ENCODE measurements at regions not wholly inside any gene's neighbourhood (a gene's known extent, or its start where the extent isn't known, plus 50 kb on each side); places are given as distances from the start of the nearest gene placed in this dataset.

DNA sequence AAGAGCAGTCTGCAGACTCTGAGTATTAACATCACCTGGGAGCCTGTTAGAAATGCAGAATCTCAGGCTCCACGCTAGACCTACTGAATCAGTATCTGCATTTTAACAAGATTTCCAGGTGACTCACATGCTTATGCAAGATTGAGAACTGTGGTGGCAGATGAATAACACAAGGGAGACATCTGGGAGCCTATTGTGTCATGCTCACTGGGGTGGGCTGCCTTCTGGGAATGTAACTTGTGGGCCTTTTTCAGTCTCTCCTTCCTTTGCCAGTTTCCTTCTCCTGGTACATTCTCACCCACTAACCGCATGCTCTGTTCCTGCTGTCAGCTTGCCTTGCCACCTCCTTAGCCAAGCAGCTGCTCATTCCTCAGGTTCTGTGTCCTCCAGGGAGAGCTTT, 176.6 kb upstream of the C9orf72 start:
- no peak for DNase-seq (ENCODE audit: low read depth in 2 of 2)

DNA sequence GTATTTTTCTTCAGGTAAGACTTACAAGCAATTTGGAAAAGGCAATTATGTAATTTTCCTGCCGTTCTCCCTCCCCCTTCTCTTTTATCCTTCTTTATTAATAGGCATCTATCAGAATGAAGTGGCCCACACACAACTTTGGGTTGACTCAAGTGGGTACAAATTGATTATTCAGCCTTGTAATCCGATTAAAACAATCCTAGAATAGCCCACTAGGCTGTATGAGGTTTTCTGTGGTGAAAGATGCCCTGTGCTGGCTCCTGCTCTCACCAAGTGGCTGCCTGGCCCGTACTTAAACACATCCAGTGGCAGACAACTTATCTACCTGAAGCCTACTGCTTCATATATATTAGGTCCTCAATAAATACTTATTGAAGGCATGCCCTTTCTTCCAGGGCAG, 177.3 kb upstream of the C9orf72 start:
- no peak for DNase-seq (ENCODE audit: low read depth in 2 of 2)

DNA sequence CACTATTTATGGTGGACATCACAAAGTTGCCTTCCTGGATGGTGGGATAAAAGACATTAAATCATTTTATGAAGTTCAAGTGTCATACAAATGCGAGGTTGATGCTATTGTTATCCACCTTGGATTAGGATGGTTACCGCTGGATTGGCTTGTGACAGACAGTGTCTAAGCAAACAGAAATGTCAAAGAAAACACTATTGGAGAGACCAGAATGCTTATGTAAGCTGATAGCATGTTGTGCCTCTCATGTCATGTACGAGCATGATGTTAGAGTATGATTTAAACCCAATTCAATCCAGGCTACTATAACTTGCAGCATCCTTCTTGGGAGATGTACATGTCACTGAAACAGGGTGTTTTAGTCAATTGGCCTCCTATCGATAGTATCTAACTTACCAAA, 178.8 kb upstream of the C9orf72 start:
- no peak for DNase-seq (ENCODE audit: low read depth in 2 of 2)

DNA sequence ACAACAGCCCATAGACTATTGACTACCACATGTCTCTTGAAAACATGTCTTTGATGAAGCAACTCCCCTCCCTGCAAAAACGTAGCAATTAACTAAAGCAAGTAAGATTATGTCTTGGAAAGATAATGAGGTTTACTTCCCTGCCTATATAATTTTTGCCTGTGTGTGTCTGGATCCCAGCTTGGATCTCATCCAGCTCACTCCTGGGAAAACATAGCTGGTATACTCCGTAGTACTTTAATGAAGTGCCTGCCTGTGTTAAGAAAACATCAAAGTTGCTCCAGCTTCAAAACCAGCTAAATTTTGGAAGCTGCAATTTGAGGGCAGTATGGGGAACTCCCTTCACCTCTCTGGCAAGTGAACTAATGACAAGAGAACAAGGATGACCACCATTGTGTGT, 182.6 kb upstream of the C9orf72 start:
- DNase-seq (ENCODE audit: low read depth in 2 of 2), result no peak

DNA sequence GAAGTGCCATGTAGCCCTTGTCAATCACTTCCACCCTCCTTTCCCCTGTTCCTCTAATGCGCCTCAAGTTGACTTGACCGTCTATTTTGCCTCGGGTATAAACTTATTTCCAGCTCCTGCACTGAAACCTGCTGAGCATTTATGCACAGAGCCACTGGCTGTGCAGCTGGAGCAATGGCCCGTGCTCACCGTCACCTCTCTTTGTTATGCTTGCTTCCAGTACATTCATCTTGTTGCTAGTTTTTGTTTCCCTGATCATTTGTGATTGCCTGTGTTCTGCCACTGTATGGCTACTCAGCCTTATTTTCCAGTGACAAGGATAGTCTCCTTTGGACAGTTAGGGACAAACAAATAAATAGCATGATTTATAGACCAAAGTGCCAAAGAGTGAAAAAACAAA, 183.1 kb upstream of the C9orf72 start:
- no peak for DNase-seq (ENCODE audit: low read depth in 2 of 2)

DNA sequence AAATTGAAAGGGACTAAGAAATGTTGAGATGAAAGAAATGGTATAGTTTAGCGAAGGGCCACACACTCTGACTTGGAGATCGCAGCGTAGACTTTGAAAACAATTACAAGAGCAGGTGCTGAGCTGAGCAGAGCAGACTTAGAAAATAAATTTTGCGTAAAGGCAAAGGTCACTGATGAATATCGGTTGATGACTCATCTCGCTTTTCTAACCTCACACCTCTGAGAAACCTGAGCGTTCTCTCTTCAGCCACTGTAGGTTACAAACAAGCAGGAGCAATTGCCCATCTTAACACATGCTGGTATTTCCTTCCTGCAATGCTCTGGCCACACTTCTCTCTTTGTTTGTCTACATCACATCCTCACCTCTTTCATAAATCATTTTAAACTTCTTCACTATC, 190.6 kb upstream of the C9orf72 start:
- DNase-seq (ENCODE audit: low read depth in 2 of 2), result no peak

DNA sequence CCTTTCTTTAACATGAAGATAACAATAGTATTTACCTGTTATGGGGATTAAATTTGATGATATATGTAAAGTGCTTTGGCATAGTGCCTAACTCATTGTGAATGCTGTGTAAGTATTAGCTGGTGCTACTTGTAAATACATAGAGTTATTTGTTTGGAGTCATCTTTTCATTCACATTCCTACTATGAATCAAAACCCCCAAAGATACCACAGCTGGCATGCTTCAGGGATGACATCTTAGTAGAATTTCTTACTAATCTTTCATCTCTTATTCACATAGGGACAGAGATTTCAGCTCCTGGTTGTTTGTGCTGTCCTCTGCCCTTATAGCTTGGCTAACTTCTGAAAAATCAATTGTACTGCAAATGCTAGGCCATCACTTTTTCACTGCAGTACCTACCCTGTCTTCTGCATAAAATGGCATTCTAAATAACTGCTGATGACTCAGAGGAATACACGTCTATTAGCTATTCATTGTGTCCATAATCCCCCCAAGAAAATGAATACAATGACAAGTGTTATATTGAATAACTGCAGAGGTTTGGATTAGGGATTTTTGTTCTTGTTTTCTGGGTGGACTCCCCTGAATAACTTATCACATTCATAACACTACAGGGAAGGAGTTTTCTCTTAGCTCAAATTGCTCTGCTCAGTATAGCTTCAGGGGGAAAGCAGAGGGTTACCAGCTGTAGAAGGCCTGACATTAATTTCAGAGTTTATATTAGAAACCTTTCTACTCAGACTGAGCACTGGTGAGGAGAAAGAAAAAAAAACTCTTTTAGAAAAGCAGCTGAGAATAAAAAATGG, 192.2 kb upstream of the C9orf72 start:
- no peak for DNase-seq (ENCODE audit: low read depth in 2 of 2)

DNA sequence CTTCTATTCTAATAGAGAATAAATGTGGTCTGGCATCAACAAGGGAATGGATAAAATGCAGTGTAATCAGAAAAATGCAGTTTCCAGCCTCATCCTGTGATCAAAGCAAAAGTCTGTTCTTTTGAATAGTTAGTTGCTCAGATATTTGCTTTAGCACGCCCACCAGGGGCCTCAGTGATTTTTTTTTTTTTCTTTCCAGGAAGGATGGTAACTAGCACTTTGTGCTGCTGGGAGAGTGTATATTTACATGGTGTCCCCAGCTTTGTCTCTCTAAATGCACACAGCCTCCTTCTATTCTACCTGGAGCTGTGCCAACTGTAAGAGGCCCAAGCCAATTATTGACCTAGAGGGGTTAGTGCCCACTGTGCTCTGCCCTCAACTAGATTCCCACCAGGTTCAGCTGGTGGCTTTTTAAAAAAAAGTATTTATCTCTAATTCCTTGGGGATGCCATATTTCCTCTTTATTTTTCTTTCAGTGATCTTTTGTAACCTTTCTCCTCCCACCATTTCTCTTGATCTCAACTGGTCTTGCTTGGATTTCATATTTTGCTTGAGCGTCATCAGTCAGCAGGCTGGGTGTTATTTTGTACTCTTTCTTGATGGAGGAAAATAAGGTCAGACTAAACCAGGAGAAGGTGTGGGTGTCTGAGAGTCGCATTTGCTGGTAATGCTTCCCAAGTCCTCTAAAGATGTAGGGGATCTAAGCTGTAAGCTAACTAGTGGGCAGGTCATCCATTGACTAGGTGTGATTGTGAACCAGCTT, 193.0 kb upstream of the C9orf72 start:
- no peak for DNase-seq (ENCODE audit: low read depth in 2 of 2)

DNA sequence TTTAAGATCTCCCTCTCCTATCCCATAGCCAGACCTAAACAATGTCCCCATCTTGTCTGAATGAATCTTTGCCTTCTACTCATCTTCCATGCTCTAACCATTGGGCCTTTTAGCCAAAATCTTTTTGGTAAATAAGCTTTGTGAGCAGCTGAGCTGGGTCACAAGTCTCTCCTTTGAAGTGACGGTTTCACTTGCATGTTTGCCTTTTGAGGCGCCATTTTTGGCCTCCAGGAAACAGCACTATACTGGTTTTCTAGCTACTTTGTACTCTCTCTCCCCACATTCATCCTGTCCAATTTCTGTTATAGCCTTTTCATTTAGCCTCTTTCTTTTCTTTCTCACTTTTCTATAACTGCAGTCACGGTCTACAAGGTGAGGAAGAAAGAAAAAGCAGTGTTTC, 195.5 kb upstream of the C9orf72 start:
- DNase-seq (ENCODE audit: low read depth in 2 of 2), result no peak

DNA sequence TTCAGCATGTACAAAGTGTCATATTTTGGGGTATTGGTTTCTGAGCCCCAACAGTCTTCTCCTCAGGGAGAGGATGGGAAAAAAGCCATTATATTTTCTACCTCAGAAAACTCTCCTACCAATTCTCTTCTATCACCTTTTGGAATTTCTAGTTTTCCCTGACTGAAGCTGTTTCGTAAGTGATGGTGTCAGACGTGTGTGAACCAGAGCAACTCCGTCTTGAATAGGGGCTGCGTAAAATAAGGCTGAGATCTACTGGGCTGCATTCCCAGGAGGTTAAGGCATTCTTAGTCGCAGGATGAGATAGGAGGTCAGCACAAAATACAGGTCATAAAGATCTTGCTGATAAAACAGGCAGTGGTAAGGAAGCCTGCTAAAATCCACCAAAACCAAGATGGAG, 197.3 kb upstream of the C9orf72 start:
- no peak for DNase-seq (ENCODE audit: low read depth in 2 of 2)

DNA sequence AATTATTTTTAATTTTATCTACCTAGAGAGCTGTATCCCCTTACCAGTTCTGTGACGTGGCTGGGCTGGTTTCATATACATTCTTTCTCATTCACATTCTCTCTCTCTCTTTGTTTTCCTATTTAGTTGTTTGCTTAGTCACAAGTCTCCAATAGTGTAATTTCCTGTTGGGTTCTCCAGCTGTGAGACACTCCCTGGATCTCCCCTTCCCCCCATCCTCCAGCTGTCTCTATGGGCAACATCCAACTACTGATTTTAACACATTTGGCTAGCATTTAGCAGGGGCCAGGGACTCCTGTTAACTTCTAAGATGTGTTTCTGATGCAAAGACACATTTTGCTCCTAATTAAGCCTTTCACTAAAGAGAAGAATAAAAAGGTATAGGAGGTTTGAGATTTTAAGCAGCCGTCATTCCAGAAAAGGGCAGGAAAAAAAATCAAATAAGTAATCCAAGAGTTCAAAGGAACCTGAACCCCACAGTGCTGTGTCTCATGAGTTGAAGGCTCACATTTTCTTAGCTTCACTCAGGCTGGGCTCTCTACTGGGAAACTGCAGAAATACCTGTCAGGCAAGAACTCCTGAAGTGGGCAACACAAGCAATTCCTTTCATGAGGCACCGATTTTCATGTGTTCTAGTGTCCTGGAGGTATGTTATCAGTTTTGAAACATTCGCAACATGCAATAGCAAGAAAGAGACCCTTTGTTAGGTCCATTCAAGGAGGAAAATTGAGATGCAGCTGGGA, 198.7 kb upstream of the C9orf72 start:
- no peak for DNase-seq (ENCODE audit: low read depth in 2 of 2)

DNA sequence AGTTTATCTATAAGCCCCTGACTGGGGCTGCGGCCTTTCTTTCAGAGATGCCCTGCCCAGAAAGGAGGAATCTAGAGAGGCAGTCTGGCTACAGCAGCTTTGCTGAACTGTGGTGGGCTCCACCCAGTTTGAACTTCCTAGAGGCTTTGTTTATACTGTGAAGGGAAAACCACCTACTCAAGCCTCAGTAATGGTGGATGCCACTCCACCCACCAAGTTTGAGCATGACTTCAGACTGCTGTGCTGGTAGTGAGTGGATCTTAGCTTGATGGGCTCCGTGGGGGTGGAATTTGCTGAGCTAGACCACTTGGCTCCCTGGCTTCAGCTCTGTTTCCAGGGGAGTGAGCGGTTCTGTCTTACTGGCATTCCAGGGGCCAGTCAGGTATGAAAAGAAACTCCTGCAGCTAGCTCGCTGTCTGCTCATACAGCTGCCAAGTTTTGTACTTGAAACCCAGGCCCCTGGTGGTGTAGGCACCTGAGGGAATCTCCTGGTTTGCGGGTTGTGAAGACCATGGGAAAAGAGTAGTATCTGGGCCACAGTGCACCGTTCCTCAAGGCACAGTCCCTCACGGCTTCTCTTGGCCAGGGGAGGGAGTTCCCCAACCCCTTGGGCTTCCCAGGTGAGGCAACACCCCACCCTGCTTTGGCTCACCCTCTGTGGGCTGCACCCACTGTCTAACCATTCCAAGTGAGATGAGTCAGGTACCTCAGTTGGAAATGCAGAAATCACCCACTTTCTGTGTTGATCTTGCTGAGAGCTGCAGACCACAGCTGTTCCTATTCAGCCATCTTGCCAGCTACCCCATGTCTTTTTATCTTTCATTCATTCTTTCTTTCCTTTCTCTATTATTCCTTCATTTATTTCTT, 211.8 kb upstream of the C9orf72 start:
- peak; percentile 17 to 27 for DNase-seq (ENCODE audit: low read depth in 2 of 2)

DNA sequence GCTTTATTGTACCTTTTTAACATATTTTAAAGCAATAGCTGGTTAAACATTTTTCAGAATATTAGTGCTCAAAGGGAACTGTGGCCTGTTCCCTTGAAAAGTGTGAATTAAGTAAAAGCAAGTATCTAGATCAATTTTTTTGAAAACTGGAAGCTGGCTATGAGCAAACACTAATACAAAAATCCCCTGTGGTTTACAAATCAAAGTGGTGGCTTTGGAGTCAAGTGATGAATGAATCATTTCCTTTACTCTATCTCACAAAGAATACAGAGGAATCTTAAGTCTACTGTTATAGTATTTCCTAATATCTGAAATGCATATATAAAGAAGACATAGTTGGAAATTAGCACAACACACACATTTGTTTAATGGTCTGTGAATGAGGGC, 212.4 kb upstream of the C9orf72 start:
- DNase-seq (ENCODE audit: low read depth in 2 of 2), result no peak

DNA sequence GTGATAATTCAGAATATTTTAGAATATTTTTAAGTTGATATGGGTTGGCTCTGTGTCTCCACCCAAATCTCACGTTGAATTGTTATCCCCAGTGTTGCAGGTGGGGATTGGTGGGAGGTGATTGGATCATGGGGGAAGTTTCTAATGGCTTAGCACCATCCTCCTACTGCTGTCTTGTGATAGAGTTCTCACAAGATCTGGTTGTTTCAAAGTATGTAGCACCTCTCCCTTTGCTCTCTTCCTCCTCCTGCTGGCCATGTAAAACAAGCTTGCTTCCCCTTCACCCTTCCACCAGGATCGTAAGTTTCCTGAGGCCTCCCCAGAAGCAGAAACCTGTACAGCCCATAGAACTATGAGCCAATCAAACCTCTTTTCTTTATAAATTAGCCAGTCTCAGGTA, 214.6 kb upstream of the C9orf72 start:
- DNase-seq (ENCODE audit: low read depth in 2 of 2), result no peak

DNA sequence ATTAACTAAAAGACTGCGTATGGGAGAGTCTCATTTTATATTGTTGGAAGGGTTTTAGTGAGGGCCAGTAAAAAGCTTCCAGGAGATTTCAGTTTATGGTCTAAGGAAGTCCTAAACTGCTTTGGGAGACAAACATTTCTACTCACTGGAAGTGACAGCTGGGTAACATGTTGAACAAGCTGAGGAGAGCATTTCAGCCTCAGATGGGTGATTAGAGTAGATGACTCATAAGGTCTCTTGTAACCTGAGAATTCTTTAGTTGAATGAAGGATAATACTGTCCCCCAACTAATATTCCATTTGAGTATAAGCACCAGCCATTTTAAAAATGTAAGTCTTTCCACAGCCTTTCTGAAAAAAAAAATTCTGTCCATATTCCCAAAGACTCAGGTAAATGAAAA, 218.0 kb upstream of the C9orf72 start:
- no peak for DNase-seq (ENCODE audit: low read depth in 2 of 2)

DNA sequence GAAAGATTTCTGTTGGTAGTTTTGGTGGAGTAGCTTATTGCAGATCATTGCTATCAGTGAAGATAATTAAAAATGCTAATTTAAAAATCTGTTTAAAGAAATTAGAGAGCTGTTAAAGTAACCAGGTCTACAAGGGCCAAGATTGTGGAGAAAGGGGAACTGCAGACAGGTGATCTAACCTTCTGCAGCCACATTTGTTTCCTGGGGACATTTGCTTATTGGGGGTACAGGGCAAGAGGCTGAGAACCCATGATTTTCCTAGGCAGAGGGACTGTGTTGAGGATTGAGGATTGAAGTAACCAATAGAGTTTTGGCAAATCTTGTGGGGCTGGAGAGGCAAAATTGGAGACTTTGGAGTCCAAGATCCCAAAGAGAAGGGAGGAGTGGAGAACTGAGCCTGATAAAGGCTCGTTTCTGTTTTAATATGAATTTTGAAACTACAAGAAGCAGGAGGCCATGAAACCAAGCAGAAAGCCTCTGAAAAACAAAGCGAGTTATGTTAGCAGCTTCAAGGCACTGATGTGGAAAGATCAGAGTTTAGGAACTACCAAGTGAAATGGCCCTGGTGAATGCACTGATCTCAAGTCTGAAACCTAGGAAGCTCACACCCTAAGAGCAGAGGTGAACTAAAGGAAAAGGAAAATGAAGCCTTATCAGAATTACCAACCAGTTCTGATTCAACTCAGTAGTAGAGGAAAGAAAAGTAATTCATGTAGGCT, 219.8 kb upstream of the C9orf72 start:
- DNase-seq (ENCODE audit: low read depth in 2 of 2), result no peak

DNA sequence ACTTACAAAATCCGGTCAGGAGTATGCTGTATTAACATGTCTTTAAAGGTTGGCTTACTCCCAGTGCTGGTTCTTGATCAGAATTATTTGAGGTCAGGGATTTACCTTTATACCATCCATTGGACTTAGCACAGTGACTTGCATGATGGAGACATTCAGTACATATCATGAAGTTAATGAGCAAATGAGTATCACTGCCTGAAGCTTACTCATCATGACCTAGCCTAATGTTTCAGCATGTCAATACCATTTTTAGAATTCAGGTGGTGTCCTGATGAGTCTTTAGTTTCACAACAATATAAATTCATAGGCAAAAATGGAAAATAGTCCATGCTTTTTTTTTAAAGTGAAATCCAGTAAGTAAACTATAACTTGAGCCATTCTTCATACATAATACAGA, 226.0 kb upstream of the C9orf72 start:
- no peak for DNase-seq (ENCODE audit: low read depth in 2 of 2)

DNA sequence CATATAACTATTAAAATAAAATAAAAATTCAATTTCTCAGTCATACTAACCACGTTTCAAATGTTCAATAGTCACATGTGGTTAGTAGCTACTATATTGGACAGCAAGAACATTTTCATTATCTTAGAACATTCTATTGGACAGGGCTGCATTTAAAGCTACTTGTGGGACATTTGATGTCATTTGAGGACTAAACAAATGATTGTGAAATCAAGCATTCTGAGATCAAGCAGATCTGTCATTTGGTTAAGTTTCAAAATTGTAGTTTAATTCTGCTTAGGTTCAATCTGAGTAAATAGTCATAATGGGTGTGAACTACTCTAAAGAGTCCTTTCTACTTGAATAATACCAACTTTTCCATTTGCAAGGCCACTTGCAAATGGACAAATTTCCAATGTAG, 226.9 kb upstream of the C9orf72 start:
- no peak for DNase-seq (ENCODE audit: low read depth in 2 of 2)

DNA sequence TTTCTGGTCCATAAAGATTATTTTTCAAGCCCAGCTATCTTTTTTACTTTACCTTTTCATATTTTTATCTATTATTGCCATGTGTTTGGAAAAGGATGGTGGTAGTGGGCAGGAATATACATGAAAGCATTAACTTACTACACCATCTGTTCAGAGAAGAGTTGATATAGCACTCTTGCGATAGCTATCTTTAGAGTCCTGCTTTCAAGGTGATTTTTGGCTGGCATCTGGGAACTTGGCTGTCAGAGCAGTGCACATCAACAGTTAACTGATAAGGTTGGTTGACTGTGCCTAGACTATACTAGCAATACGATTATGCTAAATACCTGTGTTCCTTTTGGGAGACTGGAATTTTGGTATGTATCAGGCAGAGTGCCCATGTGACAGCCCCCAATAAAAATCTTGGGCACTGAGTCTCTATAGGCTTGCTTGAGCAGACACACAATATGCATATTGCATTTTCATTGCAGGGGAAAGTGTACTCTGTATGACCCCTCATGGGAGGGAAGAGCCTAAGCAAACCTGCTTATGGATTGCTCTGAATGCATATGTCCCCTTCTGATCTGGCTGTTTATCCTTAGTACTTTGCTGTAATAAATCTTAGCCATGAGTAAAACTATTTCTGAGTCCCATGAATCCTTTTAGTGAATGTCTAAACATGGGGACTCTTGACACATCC, 227.6 kb upstream of the C9orf72 start:
- DNase-seq (ENCODE audit: low read depth in 2 of 2), result no peak

DNA sequence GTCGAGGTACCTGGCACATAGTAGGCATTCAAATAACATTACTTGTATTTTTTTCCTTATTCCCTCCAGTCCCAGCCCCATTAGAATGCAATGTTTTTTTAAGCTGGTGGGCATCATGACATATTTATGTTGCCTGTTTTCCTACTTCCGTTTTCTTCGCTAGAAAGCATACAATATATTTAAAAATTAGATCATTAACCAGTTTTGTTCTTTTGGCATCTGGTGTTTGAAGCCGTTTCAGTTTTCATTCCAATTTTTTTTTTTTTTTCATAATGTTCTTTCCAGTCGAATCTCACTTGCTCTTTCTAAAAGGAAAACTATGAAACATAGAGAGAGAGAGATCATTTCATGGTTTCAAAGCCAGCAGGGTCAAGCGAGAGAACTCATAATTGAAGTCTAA, 228.3 kb upstream of the C9orf72 start:
- no peak for DNase-seq (ENCODE audit: low read depth in 2 of 2)

DNA sequence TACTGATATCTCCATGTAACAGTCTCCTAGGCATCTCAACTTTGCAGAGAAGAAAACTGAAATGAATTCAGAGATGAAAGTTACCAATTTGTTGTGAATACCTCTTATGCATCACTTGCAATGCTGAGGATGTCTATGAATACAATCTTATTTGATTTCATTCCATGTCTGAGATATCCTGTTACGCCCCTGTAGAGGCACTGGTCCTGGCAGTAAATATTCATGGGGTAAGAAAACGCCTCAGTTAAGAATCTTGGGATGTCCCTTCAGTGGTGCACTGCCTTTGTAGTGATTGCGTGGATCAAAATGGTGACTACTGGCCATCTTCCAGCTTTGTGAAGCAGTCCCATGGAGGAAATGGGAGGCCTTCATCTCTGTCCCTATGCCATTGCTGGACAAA, 229.1 kb upstream of the C9orf72 start:
- DNase-seq (ENCODE audit: low read depth in 2 of 2), result no peak
